ENCODE measurements at regions not wholly inside any gene's neighbourhood (a gene's known extent, or its start where the extent isn't known, plus 50 kb on each side); places are given as distances from the start of the nearest gene placed in this dataset.
A peak's percentile ranks its signal among the peaks of the same experiment; 100 is the strongest.
"Not testable (repeated sequence)": the region's sequence is repeated elsewhere in the genome, so short reads cannot be mapped to it uniquely, and the experiment has no call there.

GRCh38 chr20:41738604-41739206 is 120.5 kb upstream of the CHD6 start:
- DNase-seq (ENCODE audit: low spot score in 2 of 2), result peak in 1 of 2 donors; percentile 32
- no peak for FAIRE-seq

DNA sequence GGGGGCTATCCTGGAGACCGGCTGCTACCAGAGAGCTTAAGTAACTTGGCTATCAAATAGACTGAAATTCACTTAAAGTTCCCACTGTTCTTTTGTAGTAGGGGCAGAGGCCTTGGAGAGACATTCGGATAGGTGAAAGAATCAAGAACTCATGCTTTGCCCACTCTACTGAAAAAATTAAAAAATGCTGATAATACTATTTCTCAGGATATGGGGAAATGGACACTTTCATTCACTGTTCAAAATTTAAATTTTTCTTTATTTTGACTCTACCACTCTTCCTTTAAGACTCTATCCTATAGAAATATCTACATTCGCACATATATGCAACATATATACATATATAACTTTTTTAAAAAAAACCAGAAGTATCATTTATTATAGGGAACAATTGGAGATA is 117.8 kb upstream of the CHD6 start:
- DNase-seq (ENCODE audit: low spot score in 2 of 2) (no peak), FAIRE-seq (no peak)

- no peak for FAIRE-seq
These were observed 116.3 kb upstream of the CHD6 start for GRCh38 chr20:41734506-41734945.

DNA sequence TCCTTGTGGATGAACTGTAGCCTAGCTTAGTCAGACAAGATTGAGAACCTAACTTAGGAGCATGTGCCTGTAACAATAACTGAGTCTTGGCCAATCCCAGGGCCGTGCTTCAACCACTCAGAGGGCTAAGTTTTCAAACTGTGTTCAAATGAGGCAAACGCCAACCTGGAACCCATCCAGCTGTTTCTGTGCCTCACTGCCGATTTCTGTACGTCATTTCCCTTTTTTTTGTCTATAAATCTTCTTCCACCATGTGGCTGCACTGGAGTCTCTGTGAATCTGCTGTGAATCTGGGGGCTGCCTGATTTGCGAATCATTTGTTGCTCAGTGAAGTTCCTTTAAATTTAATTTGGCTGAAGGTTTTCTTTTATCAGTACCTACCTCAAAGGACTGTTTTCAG is 115.0 kb upstream of the CHD6 start:
- no peak for DNase-seq (ENCODE audit: low spot score in 2 of 2)
- no peak for FAIRE-seq

More at GRCh38 chr20:41734506-41734945, 116.3 kb upstream of the CHD6 start:
- DNase-seq (ENCODE audit: low spot score in 2 of 2), result peak in 1 of 2 donors; percentile 8

DNA sequence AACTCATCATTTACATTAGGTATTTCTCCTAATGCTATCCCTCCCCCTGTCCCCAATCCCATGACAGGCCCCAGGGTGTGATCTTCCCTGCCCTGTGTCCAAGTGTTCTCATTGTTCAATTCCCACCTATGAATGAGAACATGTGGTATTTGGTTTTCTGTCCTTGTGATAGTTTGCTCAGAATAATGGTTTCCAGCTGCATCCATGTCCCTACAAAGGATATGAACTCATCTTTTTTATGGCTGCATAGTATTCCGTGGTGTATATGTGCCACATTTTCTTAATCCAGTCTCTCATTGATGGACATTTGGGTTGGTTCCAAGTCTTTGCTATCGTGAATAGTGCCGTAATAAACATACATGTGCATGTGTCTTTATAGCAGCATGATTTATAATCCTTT is 113.0 kb upstream of the CHD6 start:
- DNase-seq (ENCODE audit: low spot score in 2 of 2); FAIRE-seq: not testable (repeated sequence)

GRCh38 chr20:41727681-41728080 is 109.5 kb upstream of the CHD6 start:
- not testable (repeated sequence) for FAIRE-seq; DNase-seq (ENCODE audit: low spot score in 2 of 2)

DNA sequence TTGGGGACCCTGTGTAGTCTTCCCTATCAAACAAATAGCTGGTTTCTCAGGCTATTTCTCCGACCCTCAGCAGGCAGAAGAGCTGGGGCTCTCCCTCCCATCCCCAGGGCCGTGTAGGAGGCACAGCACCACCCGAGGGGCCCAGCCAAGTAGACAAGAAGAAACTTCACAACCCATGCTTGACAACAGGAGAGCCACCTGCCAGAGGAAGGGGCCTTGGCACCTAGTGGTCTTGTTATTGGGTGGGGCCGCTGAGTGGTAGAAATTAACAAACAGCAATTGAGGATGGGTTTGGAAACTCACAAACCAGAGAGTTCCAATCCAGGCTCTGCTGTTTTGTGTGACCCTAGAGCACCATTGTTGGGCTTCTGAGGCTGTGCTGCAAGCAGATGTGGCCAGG is 108.5 kb upstream of the CHD6 start:
- DNase-seq (ENCODE audit: low spot score in 2 of 2) (no peak), FAIRE-seq (no peak)

- DNase-seq (ENCODE audit: low spot score in 2 of 2), result no peak
These were observed 101.0 kb upstream of the CHD6 start for GRCh38 chr20:41719151-41719550.

GRCh38 chr20:41717483-41717882 is 99.3 kb upstream of the CHD6 start:
- DNase-seq (ENCODE audit: low spot score in 2 of 2) (no peak), FAIRE-seq (no peak)

More at GRCh38 chr20:41719151-41719550, 101.0 kb upstream of the CHD6 start:
- no peak for FAIRE-seq

- no peak for FAIRE-seq
- no peak for DNase-seq (ENCODE audit: low spot score in 2 of 2)
These were observed 98.7 kb upstream of the CHD6 start for GRCh38 chr20:41716911-41717310.

- no peak for DNase-seq (ENCODE audit: low spot score in 2 of 2)
- FAIRE-seq, result no peak
These were observed 98.3 kb upstream of the CHD6 start for GRCh38 chr20:41716436-41716835.

DNA sequence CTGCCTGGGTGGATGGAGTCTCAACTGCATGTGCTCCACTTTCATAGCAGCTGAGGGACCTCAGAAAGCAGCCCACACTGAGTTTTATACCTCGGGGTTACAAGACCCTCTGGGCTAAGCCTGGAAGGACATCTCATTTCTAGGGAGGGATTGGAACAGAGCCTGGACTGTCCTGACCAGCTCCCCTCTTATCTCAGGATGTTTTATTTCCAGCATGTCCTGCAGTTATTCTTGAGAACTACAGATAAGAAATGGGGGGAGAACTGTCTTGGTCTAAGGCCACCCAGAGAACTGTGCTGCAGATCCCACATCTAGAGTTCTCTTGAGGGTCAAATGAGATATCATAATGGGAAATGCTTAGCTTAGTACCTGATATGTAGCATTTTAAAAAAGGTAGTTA is 97.3 kb upstream of the CHD6 start:
- no peak for DNase-seq (ENCODE audit: low spot score in 2 of 2)
- FAIRE-seq, result no peak

GRCh38 chr20:41714030-41714429 is 95.9 kb upstream of the CHD6 start:
- FAIRE-seq, result no peak
- DNase-seq (ENCODE audit: low spot score in 2 of 2), result no peak

DNA sequence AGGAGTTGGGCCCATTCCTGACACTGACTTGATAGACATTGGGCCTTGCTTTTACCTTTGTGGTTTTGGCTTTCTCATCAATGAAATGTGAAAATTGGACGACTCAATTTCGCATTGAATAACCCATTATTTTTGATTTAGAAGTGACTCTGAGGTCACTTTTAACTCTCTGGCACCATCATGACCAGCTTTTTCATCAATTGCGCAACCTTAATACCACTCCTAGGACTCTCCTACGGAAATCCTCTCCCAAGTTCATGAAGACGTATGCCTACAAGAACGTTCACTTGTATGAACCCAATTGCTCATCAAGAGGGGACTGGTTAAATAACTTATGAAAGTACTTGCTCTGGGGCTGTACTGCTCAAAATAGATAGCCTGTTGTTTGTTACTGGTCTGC is 86.7 kb upstream of the CHD6 start:
- FAIRE-seq, result no peak

DNA sequence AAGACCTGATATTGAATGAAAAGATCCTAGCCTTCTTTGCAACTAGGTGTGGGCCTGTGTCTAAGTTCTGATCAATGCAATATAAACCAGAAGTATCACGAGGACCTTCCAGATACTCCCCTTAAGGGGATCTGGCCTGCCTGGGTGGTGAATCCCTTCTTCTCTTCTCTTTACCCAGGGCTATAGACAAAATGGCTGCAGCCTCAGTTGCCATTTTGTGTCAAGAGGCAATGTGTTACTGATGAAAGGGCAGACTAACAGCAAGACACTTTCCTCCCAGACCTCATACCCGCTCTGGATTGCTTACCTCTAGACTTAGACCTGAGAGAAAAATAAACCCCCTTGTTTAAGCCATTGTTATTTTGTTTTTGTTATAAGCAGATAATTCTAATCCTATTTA is 84.5 kb upstream of the CHD6 start:
- no peak for FAIRE-seq
- no peak for DNase-seq (ENCODE audit: low spot score in 2 of 2)

More for the DNA sequence above, 86.7 kb upstream of the CHD6 start:
- no peak for DNase-seq (ENCODE audit: low spot score in 2 of 2)

GRCh38 chr20:41701588-41702348 is 83.6 kb upstream of the CHD6 start:
- FAIRE-seq, result no peak
- no peak for DNase-seq (ENCODE audit: low spot score in 2 of 2)

DNA sequence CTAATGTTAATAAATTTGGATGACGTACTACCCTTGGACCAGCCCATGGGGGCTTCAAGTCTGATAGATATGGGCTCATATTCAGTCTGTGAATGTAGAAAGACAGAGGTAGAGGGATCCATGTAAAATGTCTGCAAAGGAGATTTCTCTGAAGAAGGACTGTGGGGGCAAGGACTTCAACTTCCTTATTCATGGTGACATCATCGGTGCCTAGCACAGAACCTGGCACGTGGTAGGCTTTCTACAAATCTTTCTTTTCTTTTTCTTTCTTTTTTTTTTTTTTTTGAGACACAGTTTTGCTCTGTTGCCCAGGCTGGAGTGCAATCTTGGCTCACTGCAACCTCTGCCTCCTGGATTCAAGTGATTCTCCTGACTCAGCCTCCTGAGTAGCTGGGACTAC is 81.5 kb upstream of the CHD6 start:
- DNase-seq (ENCODE audit: low spot score in 2 of 2); FAIRE-seq: not testable (repeated sequence)

DNA sequence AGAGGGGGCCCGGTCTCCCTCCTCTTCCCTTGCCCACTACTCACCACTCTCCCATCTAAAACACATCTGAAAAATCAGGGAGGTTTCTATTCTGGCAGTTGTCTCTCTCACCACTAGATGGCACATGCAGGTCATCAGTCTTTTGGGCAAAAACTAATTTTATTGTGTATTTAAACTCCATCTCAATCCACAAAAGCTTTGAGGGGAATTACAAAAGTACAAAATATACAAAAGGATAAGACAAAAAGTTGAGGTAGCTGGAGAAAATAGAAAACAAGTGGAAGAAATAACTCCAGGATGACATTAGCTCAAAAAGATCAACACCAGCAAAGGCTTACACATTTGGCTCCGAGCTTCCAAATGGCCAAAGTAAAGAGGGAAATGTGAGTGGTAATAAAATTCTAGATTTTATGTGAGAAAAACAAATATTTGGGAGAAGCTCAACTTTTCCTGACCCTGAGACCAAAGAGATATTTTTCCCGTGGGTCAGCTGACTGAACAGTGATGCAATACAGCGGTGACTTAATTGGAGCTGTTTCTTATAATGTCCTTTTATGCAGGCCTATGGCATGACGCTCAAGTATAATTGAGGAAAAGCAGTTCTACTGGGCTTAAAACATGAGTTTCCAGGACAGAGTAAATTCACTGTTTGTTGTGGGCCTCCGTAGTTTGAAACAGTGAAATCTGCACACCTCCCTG is 79.8 kb upstream of the CHD6 start:
- FAIRE-seq (no peak), DNase-seq (ENCODE audit: low spot score in 2 of 2) (peak in 1 of 2 donors; percentile 20)

DNA sequence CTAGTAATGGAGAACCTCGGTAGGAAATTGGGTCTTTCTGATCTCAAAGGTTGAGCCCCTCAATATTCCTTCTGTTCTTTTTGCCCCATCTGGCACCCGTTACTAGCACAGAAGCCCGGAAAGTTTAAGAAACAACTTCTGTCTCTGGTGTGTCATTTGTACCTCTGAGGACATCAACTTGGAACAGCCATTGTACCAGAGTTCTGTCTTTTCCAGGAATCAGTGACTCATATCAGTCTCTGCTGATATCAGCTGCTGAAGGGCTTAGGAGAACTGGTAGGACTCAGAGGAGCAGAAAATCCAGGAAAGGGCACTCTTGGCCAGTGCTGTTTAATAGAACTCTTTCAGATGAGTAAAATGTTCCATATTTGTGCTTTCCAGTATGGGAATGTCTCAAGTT is 78.3 kb upstream of the CHD6 start:
- DNase-seq (ENCODE audit: low spot score in 2 of 2) (no peak), FAIRE-seq (no peak)

DNA sequence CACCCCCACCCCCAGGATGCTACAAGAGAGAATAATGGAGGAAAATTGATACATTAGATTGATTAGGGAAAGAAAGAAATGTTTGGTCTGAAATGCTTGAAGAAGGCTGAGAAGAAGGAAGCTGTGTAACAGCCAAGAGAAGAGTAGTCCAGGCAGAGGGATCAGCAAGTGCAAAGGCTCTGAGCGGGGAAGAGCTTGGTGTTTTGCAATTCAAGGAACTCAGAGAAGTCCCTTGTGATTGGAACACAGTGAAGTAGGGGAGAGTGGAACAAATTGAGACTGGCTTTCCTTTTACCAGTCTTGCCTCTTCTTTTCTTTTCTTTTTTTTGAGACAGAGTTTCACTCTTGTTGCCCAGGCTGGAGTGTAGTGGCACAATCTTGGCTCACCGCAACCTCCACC is 76.6 kb upstream of the CHD6 start:
- no peak for DNase-seq (ENCODE audit: low spot score in 2 of 2)
- FAIRE-seq, result no peak
